Neural cell (in vitro differentiated cells): ENCODE measurements at regions not wholly inside any gene's neighbourhood (a gene's known extent, or its start where the extent isn't known, plus 50 kb on each side); places are given as distances from the start of the nearest gene placed in this dataset.

Source experiments
- H2AFZ ChIP-seq: fragments of 200-600, 300-800 bp; sonication (generic), shearing (Covaris generic); 2 replicates; pipeline ENCODE4 v1.6.0; 2014; ENCODE audit warnings: low read depth, mild to moderate bottlenecking, antibody characterized with exemption, low read length, moderate library complexity
- H3F3A ChIP-seq: fragments of 200-600 bp; shearing (Covaris generic); 2 replicates; pipeline ENCODE4 v1.6.1; 2016; ENCODE audit warnings: mild to moderate bottlenecking, moderate library complexity, mixed read lengths, antibody characterized with exemption, low read length; ENCODE audit not compliant: insufficient read depth, poor library complexity, severe bottlenecking
- H3K27ac ChIP-seq: fragments of 200-600, 300-800 bp; sonication (generic), shearing (Covaris generic); 2 replicates; pipeline ENCODE4 v1.5.1; 2014; ENCODE audit warnings: mild to moderate bottlenecking, low read length, moderate library complexity
- H3K27me3 ChIP-seq: fragments of 300-800, 200-600 bp; sonication (generic), shearing (Covaris generic); 2 replicates; pipeline ENCODE4 v1.6.0; 2014; ENCODE audit warnings: mild to moderate bottlenecking, low read depth, low read length, moderate library complexity; ENCODE audit not compliant: insufficient read depth
- H3K36me3 ChIP-seq: fragments of 300-800, 200-600 bp; sonication (generic), shearing (Covaris generic); 2 replicates; pipeline ENCODE4 v1.5.1; 2014; ENCODE audit warnings: mild to moderate bottlenecking, antibody characterized with exemption, low read length, moderate library complexity; ENCODE audit not compliant: insufficient read depth
- H3K4me2 ChIP-seq: fragments of 300-800, 200-600 bp; sonication (generic), shearing (Covaris generic); 2 replicates; pipeline ENCODE4 v1.6.0; 2014; ENCODE audit warnings: mild to moderate bottlenecking, low read length
- H3K4me3 ChIP-seq: fragments of 300-800, 200-600 bp; sonication (generic), shearing (Covaris generic); 2 replicates; pipeline ENCODE4 v1.5.1; 2014; ENCODE audit warnings: mild to moderate bottlenecking, low read length, moderate library complexity
- H3K79me2 ChIP-seq: fragments of 200-600 bp; shearing (Covaris generic); replicated peaks from 2 replicates; pipeline ENCODE4 v1.6.0; 2014; ENCODE audit warnings: mild to moderate bottlenecking, low read length, moderate library complexity; ENCODE audit not compliant: insufficient read depth
- H3K9ac ChIP-seq: fragments of 300-800, 200-600 bp; sonication (generic), shearing (Covaris generic); 2 replicates; pipeline ENCODE4 v1.6.1; 2016; ENCODE audit warnings: mild to moderate bottlenecking, low read length, mixed read lengths
- H3K9me2 ChIP-seq: fragments of 200-600 bp; shearing (Covaris generic); 2 replicates; pipeline ENCODE4 v1.6.1; 2016; ENCODE audit warnings: mild to moderate bottlenecking, low read length, mixed read lengths; ENCODE audit not compliant: insufficient read depth
- H3K9me3 ChIP-seq: fragments of 200-600, 300-800 bp; sonication (generic), shearing (Covaris generic); 2 replicates; pipeline ENCODE4 v1.6.1; 2016; ENCODE audit warnings: mild to moderate bottlenecking, mixed run types, low read length, moderate library complexity, mixed read lengths
- H4K20me1 ChIP-seq: fragments of 200-600 bp; shearing (Covaris generic); 2 replicates; pipeline ENCODE4 v1.6.1; 2016; ENCODE audit warnings: mild to moderate bottlenecking, mixed run types; ENCODE audit not compliant: insufficient read depth
- CTCF ChIP-seq: fragments of 450-650 bp; IDR thresholded peaks from 2 replicates; pipeline ENCODE4 v1.5.1; 2014; ENCODE audit warnings: antibody characterized with exemption, mild to moderate bottlenecking, moderate library complexity; ENCODE audit not compliant: poor library complexity, severe bottlenecking
- EP300 ChIP-seq: fragments of 450-650 bp; conservative IDR thresholded peaks from 2 replicates; pipeline ENCODE4 v1.6.1; 2014; ENCODE audit warnings: antibody characterized with exemption, mild to moderate bottlenecking, moderate library complexity; ENCODE audit not compliant: poor library complexity, severe bottlenecking
- EZH2 ChIP-seq: fragments of 200-600, 300-800 bp; shearing (Covaris generic), sonication (generic); IDR thresholded peaks from 2 replicates; pipeline ENCODE4 v1.6.1; 2014; ENCODE audit warnings: antibody characterized with exemption, low read length, borderline replicate concordance, mild to moderate bottlenecking; ENCODE audit not compliant: insufficient read depth, poor library complexity, severe bottlenecking
- MXI1 ChIP-seq: fragments of 450-650 bp; conservative IDR thresholded peaks from 2 replicates; pipeline ENCODE4 v1.6.1; 2014; ENCODE audit warnings: antibody characterized with exemption, mild to moderate bottlenecking; ENCODE audit not compliant: poor library complexity, severe bottlenecking
- POLR2AphosphoS5 ChIP-seq: IDR thresholded peaks from 2 replicates; pipeline ENCODE4 v1.6.1; 2012
- RAD21 ChIP-seq: fragments of 450-650 bp; conservative IDR thresholded peaks from 2 replicates; pipeline ENCODE4 v1.6.1; 2014; ENCODE audit warnings: antibody characterized with exemption, mild to moderate bottlenecking, moderate library complexity
- REST ChIP-seq: IDR thresholded peaks from 2 replicates; pipeline ENCODE4 v1.6.1; 2012; ENCODE audit warnings: borderline replicate concordance
- SMC3 ChIP-seq: fragments of 450-650 bp; conservative IDR thresholded peaks from 2 replicates; pipeline ENCODE4 v1.6.1; 2014; ENCODE audit warnings: antibody characterized with exemption, mild to moderate bottlenecking, moderate library complexity; ENCODE audit not compliant: poor library complexity
- TAF1 ChIP-seq: IDR thresholded peaks from 2 replicates; pipeline ENCODE4 v1.6.1; 2012; ENCODE audit warnings: low read depth

- TF ChIP-seq POLR2AphosphoS5: peak; percentile 10
- TF ChIP-seq REST: no peak
- TF ChIP-seq CTCF: no peak
- TF ChIP-seq MXI1: no peak
- TF ChIP-seq RAD21: no peak
- no peak for TF ChIP-seq EZH2
- TF ChIP-seq SMC3: no peak
- peak; percentile 71 for TF ChIP-seq EP300
- TF ChIP-seq TAF1: no peak
- H3K27me3 ChIP-seq: no peaks in the 10 kb centered on the region
- no peaks in the 10 kb centered on the region for H3F3A ChIP-seq
- no peak overlapping the region for H2AFZ ChIP-seq
- H3K9me2 ChIP-seq: no peaks in the 10 kb centered on the region
- H3K4me3 ChIP-seq: no peak overlapping the region
- H3K27ac ChIP-seq: no peak overlapping the region
- no peaks in the 10 kb centered on the region for H3K36me3 ChIP-seq
- no peak overlapping the region for H3K9ac ChIP-seq
- no peak overlapping the region for H3K4me2 ChIP-seq
- no peaks in the 10 kb centered on the region for H4K20me1 ChIP-seq
- H3K79me2 ChIP-seq: no peaks in the 10 kb centered on the region
- H3K9me3 ChIP-seq: no peaks in the 10 kb centered on the region
These were observed 124.3 kb upstream of the SLC39A10 start for GRCh38 chr2:195532628-195533271.

GRCh38 chr2:195532255-195532627 is 124.8 kb upstream of the SLC39A10 start:
- Histone ChIP-seq H3K9me2 (no peaks in the 10 kb centered on the region), H3K27me3 (no peaks in the 10 kb centered on the region), H3K9ac (no peak overlapping the region), H3K36me3 (no peaks in the 10 kb centered on the region), H3K9me3 (no peaks in the 10 kb centered on the region), H3K79me2 (no peaks in the 10 kb centered on the region), H4K20me1 (no peaks in the 10 kb centered on the region), H3K4me2 (no peak overlapping the region), H3F3A (no peaks in the 10 kb centered on the region), H3K4me3 (no peak overlapping the region), H3K27ac (no peak overlapping the region), H2AFZ (no peak overlapping the region)
- no peak for TF ChIP-seq POLR2AphosphoS5
- TF ChIP-seq MXI1: no peak
- no peak for TF ChIP-seq EZH2
- TF ChIP-seq CTCF: no peak
- no peak for TF ChIP-seq EP300
- no peak for TF ChIP-seq SMC3
- TF ChIP-seq TAF1: no peak
- TF ChIP-seq REST: no peak
